ENCODE measurements at regions not wholly inside any gene's neighbourhood (a gene's known extent, or its start where the extent isn't known, plus 50 kb on each side); places are given as distances from the start of the nearest gene placed in this dataset.

GRCh38 chr1:56123826-56124225 lies 455.5 kb downstream of the PLPP3 start:
- no peak for DNase-seq (ENCODE audit: low spot score)
- in situ Hi-C loops (cut with HindIII; ENCODE audit: extremely low pct_ligation_motif_present, low pct_unique_long_range_greater_than_20kb): no loop called here
- ChIA-PET CTCF (ENCODE audit: low intra/inter-chr PET ratio, low total read pairs) (no interaction called here), POLR2A (no interaction called here)
- BruUV-seq (replicated peaks): no TSS peak
- intact Hi-C loops (cut with micrococcal nuclease; ENCODE audit: unreplicated experiment): no loop called here
- Histone ChIP-seq H3K79me2 (ENCODE audit: insufficient read depth, low read length) (no peaks in the 10 kb centered on the region), H3K9me3 (ENCODE audit: low read length) (no peaks in the 10 kb centered on the region), H4K20me1 (ENCODE audit: insufficient read depth, low read length) (no peaks in the 10 kb centered on the region), H3K4me2 (ENCODE audit: low read depth, low read length) (no peak overlapping the region), H3K4me1 (ENCODE audit: insufficient read depth, low read length) (no peaks in the 10 kb centered on the region), H3K27me3 (ENCODE audit: control insufficient read depth in 1 of 2, insufficient read depth in 2 of 2, low read length in 2 of 2) (no peaks in the 10 kb centered on the region), H3K4me3 (replicated peaks in 1 of 3; ENCODE audit: insufficient read depth in 1 of 3, low read depth in 2 of 3, low read length in 3 of 3) (no peak overlapping the region), H3K36me3 (replicated peaks in 1 of 2; ENCODE audit: control insufficient read depth in 1 of 2, insufficient read depth in 2 of 2, low read length in 2 of 2) (no peaks in the 10 kb centered on the region), H2AFZ (ENCODE audit: low read length) (no peak overlapping the region), H3K9ac (ENCODE audit: insufficient read depth, low read depth, low read length) (no peak overlapping the region), H3K27ac (ENCODE audit: extremely low read length, insufficient read depth, low read length) (no peak overlapping the region)
- FAIRE-seq: no peak
- TF ChIP-seq ZFP41 (CRISPR knock-in tag; IDR thresholded peaks at IDR 0.05; ENCODE audit: borderline replicate concordance) (no peak), ZNF740 (CRISPR knock-in tag; IDR thresholded peaks at IDR 0.05) (no peak), ZBTB14 (CRISPR knock-in tag; IDR thresholded peaks at IDR 0.05) (no peak), PRMT3 (CRISPR knock-in tag; IDR thresholded peaks at IDR 0.05; ENCODE audit: borderline replicate concordance, low read depth) (no peak), GATAD1 (CRISPR knock-in tag; IDR thresholded peaks at IDR 0.05) (no peak), NBN (conservative IDR thresholded peaks at IDR 0.05) (no peak), ZNF354B (CRISPR knock-in tag; IDR thresholded peaks at IDR 0.05) (no peak)
- WGBS (ENCODE audit: low lambda C conversion rate): 35% methylated on average over 3 of the region's 3 CpGs
- ATAC-seq: no peak

GRCh38 chr1:56123421-56123820 lies 455.9 kb downstream of the PLPP3 start:
- Histone ChIP-seq H3K27me3 (ENCODE audit: control insufficient read depth in 1 of 2, insufficient read depth in 2 of 2, low read length in 2 of 2) (no peaks in the 10 kb centered on the region), H4K20me1 (ENCODE audit: insufficient read depth, low read length) (no peaks in the 10 kb centered on the region), H3K79me2 (ENCODE audit: insufficient read depth, low read length) (no peaks in the 10 kb centered on the region), H3K4me3 (replicated peaks in 1 of 3; ENCODE audit: insufficient read depth in 1 of 3, low read depth in 2 of 3, low read length in 3 of 3) (no peak overlapping the region), H3K9ac (ENCODE audit: insufficient read depth, low read depth, low read length) (no peak overlapping the region), H2AFZ (ENCODE audit: low read length) (no peak overlapping the region), H3K36me3 (replicated peaks in 1 of 2; ENCODE audit: control insufficient read depth in 1 of 2, insufficient read depth in 2 of 2, low read length in 2 of 2) (no peaks in the 10 kb centered on the region), H3K9me3 (ENCODE audit: low read length) (no peaks in the 10 kb centered on the region), H3K27ac (ENCODE audit: extremely low read length, insufficient read depth, low read length) (no peak overlapping the region), H3K4me2 (ENCODE audit: low read depth, low read length) (no peak overlapping the region), H3K4me1 (ENCODE audit: insufficient read depth, low read length) (no peaks in the 10 kb centered on the region)
- DNase-seq (ENCODE audit: low spot score): no peak
- no peak for ATAC-seq
- in situ Hi-C loops (cut with HindIII; ENCODE audit: extremely low pct_ligation_motif_present, low pct_unique_long_range_greater_than_20kb) (no loop called here), intact Hi-C loops (cut with micrococcal nuclease; ENCODE audit: unreplicated experiment) (no loop called here)
- FAIRE-seq: no peak
- BruUV-seq (replicated peaks): no TSS peak
- POLR2A ChIA-PET: no interaction called here
- CTCF ChIA-PET (ENCODE audit: low intra/inter-chr PET ratio, low total read pairs): no interaction called here
- TF ChIP-seq RBFOX2 (IDR thresholded peaks at IDR 0.05; ENCODE audit: low read depth, low read length) (no peak), FOXP4 (CRISPR knock-in tag; IDR thresholded peaks at IDR 0.05) (no peak), TBL1XR1 (IDR thresholded peaks at IDR 0.05; ENCODE audit: borderline replicate concordance, low read length, partially characterized antibody) (no peak), CHD4 (IDR thresholded peaks at IDR 0.05; ENCODE audit: borderline replicate concordance, low read length) (no peak), ZNF644 (CRISPR knock-in tag; IDR thresholded peaks at IDR 0.05; ENCODE audit: low read depth) (no peak), PCBP1 (IDR thresholded peaks at IDR 0.05; ENCODE audit: borderline replicate concordance, low read depth, low read length) (no peak), ZNF101 (CRISPR knock-in tag; IDR thresholded peaks at IDR 0.05; ENCODE audit: borderline replicate concordance, low read depth) (no peak), ZNF30 (CRISPR knock-in tag; IDR thresholded peaks at IDR 0.05) (no peak), NONO (IDR thresholded peaks at IDR 0.05) (no peak), NONO (CRISPR knock-in tag; conservative IDR thresholded peaks at IDR 0.05) (no peak)
